ENCODE measurements at regions not wholly inside any gene's neighbourhood (a gene's known extent, or its start where the extent isn't known, plus 50 kb on each side); places are given as distances from the start of the nearest gene placed in this dataset.

DNA sequence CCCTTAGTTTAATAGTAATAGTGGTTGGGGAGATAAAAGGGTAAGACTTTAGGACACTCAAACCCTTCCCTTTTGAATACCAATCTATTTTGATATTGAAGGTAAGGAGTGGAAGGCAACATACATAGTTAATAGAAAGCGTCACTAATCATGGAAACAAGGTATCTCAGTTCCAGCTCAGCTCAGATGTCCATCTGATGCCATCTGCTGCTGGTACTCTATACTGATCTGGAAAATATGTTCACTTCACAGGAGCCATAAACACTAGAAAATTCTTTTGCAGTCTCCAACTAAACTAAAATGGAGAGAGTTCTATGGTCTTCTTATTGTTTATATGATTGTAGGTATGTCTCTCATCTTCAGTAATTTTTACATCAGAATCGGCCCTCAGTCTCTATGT, 1777.1 kb downstream of the OTOL1 start:
- no peak overlapping the region for H3K4me3 ChIP-seq
- H3K9me3 ChIP-seq (ENCODE audit: control insufficient read depth in 4 of 4, insufficient read depth in 3 of 4, low read length in 3 of 4): no peaks in the 10 kb centered on the region
- no peak overlapping the region for H3K9ac ChIP-seq (ENCODE audit: insufficient read depth in 1 of 2, low read length in 2 of 2)
- H3K36me3 ChIP-seq (ENCODE audit: control insufficient read depth in 4 of 4, insufficient read depth in 4 of 4, low read length in 4 of 4): no peaks in the 10 kb centered on the region
- WGBS, 2 donors: 78 to 85% methylated on average over 2 of the region's 2 CpGs
- ATAC-seq (ENCODE audit: insufficient read depth, low FRiP score): no peak
- H3K27me3 ChIP-seq (ENCODE audit: control insufficient read depth in 3 of 3, insufficient read depth in 3 of 3, low read length in 2 of 3): no peaks in the 10 kb centered on the region
- no peaks in the 10 kb centered on the region for H3K4me1 ChIP-seq (ENCODE audit: control insufficient read depth in 5 of 5, insufficient read depth in 5 of 5, low read length in 5 of 5)
- peak in 1 of 3 donors; percentile 6 for DNase-seq
- TF ChIP-seq, protein P1, sequence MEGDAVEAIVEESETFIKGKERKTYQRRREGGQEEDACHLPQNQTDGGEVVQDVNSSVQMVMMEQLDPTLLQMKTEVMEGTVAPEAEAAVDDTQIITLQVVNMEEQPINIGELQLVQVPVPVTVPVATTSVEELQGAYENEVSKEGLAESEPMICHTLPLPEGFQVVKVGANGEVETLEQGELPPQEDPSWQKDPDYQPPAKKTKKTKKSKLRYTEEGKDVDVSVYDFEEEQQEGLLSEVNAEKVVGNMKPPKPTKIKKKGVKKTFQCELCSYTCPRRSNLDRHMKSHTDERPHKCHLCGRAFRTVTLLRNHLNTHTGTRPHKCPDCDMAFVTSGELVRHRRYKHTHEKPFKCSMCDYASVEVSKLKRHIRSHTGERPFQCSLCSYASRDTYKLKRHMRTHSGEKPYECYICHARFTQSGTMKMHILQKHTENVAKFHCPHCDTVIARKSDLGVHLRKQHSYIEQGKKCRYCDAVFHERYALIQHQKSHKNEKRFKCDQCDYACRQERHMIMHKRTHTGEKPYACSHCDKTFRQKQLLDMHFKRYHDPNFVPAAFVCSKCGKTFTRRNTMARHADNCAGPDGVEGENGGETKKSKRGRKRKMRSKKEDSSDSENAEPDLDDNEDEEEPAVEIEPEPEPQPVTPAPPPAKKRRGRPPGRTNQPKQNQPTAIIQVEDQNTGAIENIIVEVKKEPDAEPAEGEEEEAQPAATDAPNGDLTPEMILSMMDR (IDR thresholded peaks at IDR 0.05; ENCODE audit: control extremely low read depth, extremely low read depth): no peak
- H3K27ac ChIP-seq (ENCODE audit: low read depth in 1 of 2, low read length in 1 of 2): no peak overlapping the region

DNA sequence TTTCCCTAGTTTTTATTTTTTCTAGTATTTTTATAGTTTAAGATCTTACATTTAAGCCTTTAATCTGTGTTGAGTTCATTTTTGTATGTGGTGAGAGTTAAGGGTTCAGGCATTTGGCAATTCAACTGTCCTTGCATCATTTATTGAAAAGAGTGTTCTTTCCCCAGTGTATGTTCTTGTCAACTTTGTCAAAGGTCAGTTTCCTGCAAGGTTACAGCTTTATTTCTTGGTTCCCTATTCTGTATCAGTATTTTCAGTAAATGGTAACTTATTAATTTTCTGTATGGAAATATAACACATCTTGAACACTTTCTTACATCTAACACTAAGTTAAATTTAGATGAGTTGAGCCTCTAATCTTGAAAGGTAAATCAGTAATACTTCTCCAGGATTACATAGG, 1770.1 kb downstream of the OTOL1 start:
- no peak overlapping the region for H3K27ac ChIP-seq (ENCODE audit: low read depth in 1 of 2, low read length in 1 of 2)
- TF ChIP-seq, protein P1 (IDR thresholded peaks at IDR 0.05; ENCODE audit: control extremely low read depth, extremely low read depth): no peak
- H3K9ac ChIP-seq (ENCODE audit: insufficient read depth in 1 of 2, low read length in 2 of 2): no peak overlapping the region
- ATAC-seq (ENCODE audit: insufficient read depth, low FRiP score) (no peak), DNase-seq (no peak)
- H3K9me3 ChIP-seq (ENCODE audit: control insufficient read depth in 4 of 4, insufficient read depth in 3 of 4, low read length in 3 of 4): no peaks in the 10 kb centered on the region
- no peak overlapping the region for H3K4me3 ChIP-seq
- no peaks in the 10 kb centered on the region for H3K27me3 ChIP-seq (ENCODE audit: control insufficient read depth in 3 of 3, insufficient read depth in 3 of 3, low read length in 2 of 3)
- H3K4me1 ChIP-seq (ENCODE audit: control insufficient read depth in 5 of 5, insufficient read depth in 5 of 5, low read length in 5 of 5): no peaks in the 10 kb centered on the region
- no peaks in the 10 kb centered on the region for H3K36me3 ChIP-seq (ENCODE audit: control insufficient read depth in 4 of 4, insufficient read depth in 4 of 4, low read length in 4 of 4)

GRCh38 chr3:163261618-163262017, 1765.0 kb downstream of the OTOL1 start:
- H3K27ac ChIP-seq (ENCODE audit: low read depth in 1 of 2, low read length in 1 of 2): no peak overlapping the region
- TF ChIP-seq, protein P1 (IDR thresholded peaks at IDR 0.05; ENCODE audit: control extremely low read depth, extremely low read depth): no peak
- no peak overlapping the region for H3K9ac ChIP-seq (ENCODE audit: insufficient read depth in 1 of 2, low read length in 2 of 2)
- H3K4me1 ChIP-seq (ENCODE audit: control insufficient read depth in 5 of 5, insufficient read depth in 5 of 5, low read length in 5 of 5): no peaks in the 10 kb centered on the region
- no peaks in the 10 kb centered on the region for H3K9me3 ChIP-seq (ENCODE audit: control insufficient read depth in 4 of 4, insufficient read depth in 3 of 4, low read length in 3 of 4)
- H3K36me3 ChIP-seq (ENCODE audit: control insufficient read depth in 4 of 4, insufficient read depth in 4 of 4, low read length in 4 of 4): no peaks in the 10 kb centered on the region
- H3K4me3 ChIP-seq: no peak overlapping the region
- no peak for DNase-seq
- H3K27me3 ChIP-seq (ENCODE audit: control insufficient read depth in 3 of 3, insufficient read depth in 3 of 3, low read length in 2 of 3): no peaks in the 10 kb centered on the region
- ATAC-seq (ENCODE audit: insufficient read depth, low FRiP score): no peak

- ATAC-seq (ENCODE audit: insufficient read depth, low FRiP score) (no peak), DNase-seq (no peak)
- Histone ChIP-seq H3K9me3 (ENCODE audit: control insufficient read depth in 4 of 4, insufficient read depth in 3 of 4, low read length in 3 of 4) (no peaks in the 10 kb centered on the region), H3K9ac (ENCODE audit: insufficient read depth in 1 of 2, low read length in 2 of 2) (no peak overlapping the region), H3K4me3 (no peak overlapping the region), H3K36me3 (ENCODE audit: control insufficient read depth in 4 of 4, insufficient read depth in 4 of 4, low read length in 4 of 4) (no peaks in the 10 kb centered on the region), H3K4me1 (ENCODE audit: control insufficient read depth in 5 of 5, insufficient read depth in 5 of 5, low read length in 5 of 5) (no peaks in the 10 kb centered on the region), H3K27me3 (ENCODE audit: control insufficient read depth in 3 of 3, insufficient read depth in 3 of 3, low read length in 2 of 3) (no peaks in the 10 kb centered on the region), H3K27ac (ENCODE audit: low read depth in 1 of 2, low read length in 1 of 2) (no peak overlapping the region)
- TF ChIP-seq, protein P1 (IDR thresholded peaks at IDR 0.05; ENCODE audit: control extremely low read depth, extremely low read depth): no peak
- WGBS, 2 donors: 73 to 79% methylated on average over 2 of the region's 2 CpGs
These were observed 1764.4 kb downstream of the OTOL1 start for GRCh38 chr3:163261056-163261455.

All from lung (tissue), 11 donors.